Aorta (tissue), 5 donors: ENCODE measurements at regions not wholly inside any gene's neighbourhood (a gene's known extent, or its start where the extent isn't known, plus 50 kb on each side); places are given as distances from the start of the nearest gene placed in this dataset.
A peak's percentile ranks its signal among the peaks of the same experiment; 100 is the strongest.
"Not testable (repeated sequence)": the region's sequence is repeated elsewhere in the genome, so short reads cannot be mapped to it uniquely, and the experiment has no call there.

Experiments used
- ATAC-seq: fragments of 200-7000 bp; cut with Tn5 transposase; one replicate; pipeline ENCODE4 v1.9.1; 2022; ENCODE audit warnings: moderate library complexity; ENCODE audit not compliant: low FRiP score
- DNase-seq, 2 donors: peaks; one replicate each; pipeline ENCODE4 v3.0.0-alpha.2; 2020
- H3K27ac ChIP-seq, 2 donors: one replicate each; pipeline ENCODE4 v1.5.1; 2013; ENCODE audit warnings: low read length in 2 of 2, mild to moderate bottlenecking in 2 of 2, moderate library complexity in 2 of 2, control low read depth in 1 of 2, inconsistent platforms in 1 of 2, low read depth in 1 of 2
- H3K27me3 ChIP-seq, 2 donors: one replicate each; pipeline ENCODE4 v1.6.1; 2013; ENCODE audit warnings: control low read depth in 1 of 2, low read length in 1 of 2, mild to moderate bottlenecking in 1 of 2, moderate library complexity in 1 of 2; ENCODE audit not compliant: insufficient read depth in 2 of 2, control insufficient read depth in 1 of 2
- H3K36me3 ChIP-seq, 2 donors: one replicate each; pipeline ENCODE4 v1.6.1; 2013; ENCODE audit warnings: control low read depth in 1 of 2, low read length in 1 of 2, mild to moderate bottlenecking in 1 of 2; ENCODE audit not compliant: insufficient read depth in 2 of 2, control insufficient read depth in 1 of 2
- H3K4me1 ChIP-seq, 2 donors: one replicate each; pipeline ENCODE4 v1.6.1; 2013; ENCODE audit warnings: low read length in 2 of 2, control low read depth in 1 of 2, mild to moderate bottlenecking in 1 of 2, moderate library complexity in 1 of 2; ENCODE audit not compliant: insufficient read depth in 2 of 2, control insufficient read depth in 1 of 2
- H3K4me3 ChIP-seq, 2 donors: one replicate each; pipeline ENCODE4 v1.5.1; 2013; ENCODE audit warnings: low read length in 2 of 2, control low read depth in 1 of 2, mild to moderate bottlenecking in 1 of 2
- H3K9me3 ChIP-seq: one replicate; pipeline ENCODE4 v1.6.1; 2013; ENCODE audit warnings: mild to moderate bottlenecking, low read length; ENCODE audit not compliant: control insufficient read depth
- WGBS, 2 donors: extraction: QIAGEN DNeasy Blood & Tissue Kit; methylation state at CpG; one replicate each; pipeline ENCODE4 v1.1.7; 2013; 5-methylcytosine and 5-hydroxymethylcytosine counted together
- intact Hi-C, 2 donors: fragments of 100-400 bp; cut with DNase I; formaldehyde crosslinking; loops; one replicate each; pipeline versions ENCODE4 v1.14.2 to v1.15.0; 2022
- donor health status: healthy with polysubstance abuse.
- donor health status: Bipolar disorder and iron deficiency.
- donor health status: DM: no; HTN: no; CAD: no.
- donor health status: DM: no; HTN: no; CAD: no.
- donor health status: DM: yes; HTN: yes; CAD: no.

GRCh38 chr18:961644-962355 is 57.1 kb downstream of the ADCYAP1 start:
- Histone ChIP-seq H3K27ac (peak overlapping the region in 1 of 2 donors; percentile 68), H3K36me3 (no peaks in the 10 kb centered on the region), H3K27me3 (no peaks in the 10 kb centered on the region), H3K4me3 (peak overlapping the region; percentile 58 to 99), H3K9me3 (no peaks in the 10 kb centered on the region), H3K4me1 (no peaks in the 10 kb centered on the region)
- intact Hi-C loops: loop anchor here in 1 of 2 donors (10.0 kb wide), 1 partner anchor 97 kb away; no protein-coding TSS in a partner anchor
- 2 to 3% methylated on average over 19 of the region's 19 CpGs for WGBS, 2 donors
- DNase-seq: peak in 1 of 2 donors; percentile 67
- peak; percentile 59 for ATAC-seq

DNA sequence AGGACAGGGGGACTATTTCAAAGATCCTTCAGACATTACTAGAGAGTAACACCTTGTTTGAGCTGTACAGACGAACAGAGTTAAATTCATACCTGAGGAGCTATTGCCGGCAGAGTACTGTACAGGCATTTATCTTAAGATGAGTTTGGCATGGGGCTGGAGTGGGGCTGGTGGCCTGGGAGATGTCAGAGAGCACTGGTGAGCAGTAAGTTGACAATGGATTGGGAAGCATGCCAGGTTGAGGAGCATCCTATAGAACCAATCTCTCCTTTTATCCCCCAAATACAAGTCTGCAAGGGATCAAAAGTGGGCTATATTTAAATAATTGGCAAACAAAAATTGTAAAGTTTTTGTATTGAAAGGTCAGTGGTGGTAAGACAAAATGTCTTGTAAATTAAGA is 58.6 kb downstream of the ADCYAP1 start:
- no peak for DNase-seq

DNA sequence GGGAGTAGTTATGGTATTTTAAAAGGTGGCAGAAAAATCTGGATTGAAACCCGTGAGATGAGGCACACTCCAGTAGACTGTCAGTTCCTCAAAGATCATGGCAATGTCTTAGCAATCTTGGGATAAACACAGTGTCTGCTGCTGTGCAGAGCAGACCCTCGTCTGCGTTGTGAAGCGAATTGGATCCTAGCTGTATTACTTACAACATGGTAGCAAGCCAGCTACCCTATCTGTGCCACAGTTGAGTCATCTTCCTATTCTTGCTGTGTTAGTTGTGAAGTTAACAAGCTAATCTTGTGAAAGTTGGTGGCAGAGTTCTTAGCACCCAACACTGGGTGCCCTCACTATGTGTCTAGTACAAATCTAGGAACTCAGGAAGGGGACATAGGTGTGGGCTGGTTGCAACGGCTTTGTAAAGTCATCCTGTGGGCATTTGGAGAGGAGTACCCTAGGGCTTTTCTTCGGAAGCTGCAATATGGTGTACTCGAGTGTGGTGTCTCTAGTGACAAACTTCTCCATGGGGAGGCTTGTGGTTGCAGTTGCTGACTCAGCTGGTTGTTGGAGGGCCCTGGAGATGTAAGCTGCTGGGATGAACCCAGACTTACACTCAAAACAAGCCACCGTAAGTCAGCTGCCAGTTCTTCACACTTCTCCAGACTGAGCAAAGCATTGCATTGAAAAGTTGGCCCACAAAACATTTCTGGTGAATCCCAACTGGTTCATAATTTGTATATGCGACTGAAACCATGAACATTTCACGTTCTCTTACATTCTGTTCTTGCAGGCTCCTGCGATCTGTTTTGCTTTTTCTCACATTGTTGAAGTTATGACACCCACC is 61.5 kb downstream of the ADCYAP1 start:
- intact Hi-C loops: loop anchor here in 1 of 2 donors (10.0 kb wide), 1 partner anchor 101 kb away; no protein-coding TSS in a partner anchor
- 79 to 84% methylated on average over 11 of the region's 11 CpGs for WGBS, 2 donors
- Histone ChIP-seq H3K4me1 (no peaks in the 10 kb centered on the region), H3K27ac (no peak overlapping the region), H3K9me3 (no peaks in the 10 kb centered on the region), H3K36me3 (no peaks in the 10 kb centered on the region), H3K4me3 (no peak overlapping the region), H3K27me3 (no peaks in the 10 kb centered on the region)
- ATAC-seq: no peak
- no peak for DNase-seq

More for the DNA sequence above, 58.6 kb downstream of the ADCYAP1 start:
- H3K4me3 ChIP-seq: no peak overlapping the region
- intact Hi-C loops: loop anchor here in 1 of 2 donors (10.0 kb wide), 1 partner anchor 98 kb away; no protein-coding TSS in a partner anchor
- no peak overlapping the region for H3K27ac ChIP-seq
- ATAC-seq: no peak
- no peaks in the 10 kb centered on the region for H3K36me3 ChIP-seq
- H3K4me1 ChIP-seq: no peaks in the 10 kb centered on the region
- whole genome bisulfite sequencing, 2 donors: 74 to 90% methylated on average over 2 of the region's 2 CpGs
- H3K27me3 ChIP-seq: no peaks in the 10 kb centered on the region
- H3K9me3 ChIP-seq: no peaks in the 10 kb centered on the region

DNA sequence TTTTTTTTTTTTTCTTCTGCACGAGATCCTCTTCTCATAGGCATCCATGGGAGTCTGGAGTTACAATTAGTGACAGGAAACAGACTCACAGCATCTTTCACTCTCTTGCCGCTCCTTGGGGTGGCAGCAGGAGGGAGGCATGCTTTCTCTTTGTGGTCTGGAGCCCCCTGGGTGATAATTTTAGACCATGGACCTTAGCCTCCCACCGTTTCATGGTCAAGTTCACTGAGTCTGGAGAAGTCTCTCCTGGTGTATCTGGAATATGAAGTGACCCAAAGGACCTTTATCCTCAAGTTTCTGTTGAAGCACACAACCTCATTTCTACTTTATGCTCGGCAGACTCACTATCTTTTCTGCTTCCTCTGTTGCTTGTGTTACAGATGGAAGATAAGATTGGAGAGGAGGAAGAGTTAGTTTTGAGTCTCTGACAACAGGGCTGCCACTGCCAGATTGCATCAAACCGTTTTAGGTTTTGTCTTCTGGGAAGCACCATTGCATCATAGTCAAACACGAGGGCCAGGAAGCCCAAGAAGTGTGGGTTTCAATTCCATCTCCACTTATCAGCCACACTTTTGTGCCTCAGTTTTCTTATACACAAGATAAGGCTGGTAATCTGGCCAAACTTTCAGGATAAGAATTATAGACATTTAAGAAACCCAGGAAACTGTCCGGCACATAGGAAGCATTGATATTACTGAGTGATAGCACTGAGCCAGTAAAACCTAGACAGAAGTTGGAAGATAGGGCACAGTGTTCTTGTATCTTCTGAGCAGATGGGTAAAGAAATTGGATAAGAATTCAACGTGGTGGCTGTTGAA is 62.3 kb downstream of the ADCYAP1 start:
- ATAC-seq: no peak
- intact Hi-C loops: loop anchor here in 1 of 2 donors (10.0 kb wide), 1 partner anchor 102 kb away; no protein-coding TSS in a partner anchor

DNA sequence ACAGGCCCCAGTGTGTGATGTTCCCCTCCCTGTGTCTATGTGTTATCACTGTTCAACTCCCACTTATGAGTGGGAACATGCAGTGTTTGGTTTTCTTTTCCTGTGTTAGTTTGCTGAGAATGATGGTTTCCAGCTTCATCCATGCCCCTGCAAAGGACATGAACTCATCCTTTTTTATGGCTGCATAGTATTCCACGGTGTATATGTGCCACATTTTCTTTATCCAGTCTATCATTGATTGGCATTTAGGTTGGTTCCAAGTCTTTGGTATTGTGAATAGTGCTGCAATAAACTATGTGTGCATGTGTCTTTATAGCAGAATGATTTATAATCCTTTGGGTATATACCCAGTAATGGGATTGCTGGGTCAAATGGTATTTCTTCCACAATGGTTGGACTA is 64.2 kb downstream of the ADCYAP1 start:
- H3K27me3 ChIP-seq, H3K9me3 ChIP-seq, H3K36me3 ChIP-seq, ATAC-seq, H3K27ac ChIP-seq, H3K4me3 ChIP-seq, DNase-seq, H3K4me1 ChIP-seq: not testable (repeated sequence)
- 81 to 90% methylated on average over 1 of the region's 1 CpG for WGBS, 2 donors
- intact Hi-C loops: loop anchor here in 1 of 2 donors (10.0 kb wide), 1 partner anchor 104 kb away; no protein-coding TSS in a partner anchor

More for the DNA sequence above, 62.3 kb downstream of the ADCYAP1 start:
- no peak overlapping the region for H3K4me3 ChIP-seq
- H3K27me3 ChIP-seq: no peaks in the 10 kb centered on the region
- H3K36me3 ChIP-seq: no peaks in the 10 kb centered on the region
- WGBS, 2 donors: 63 to 64% methylated on average over 8 of the region's 8 CpGs
- DNase-seq: no peak
- H3K27ac ChIP-seq: no peak overlapping the region
- no peaks in the 10 kb centered on the region for H3K9me3 ChIP-seq
- H3K4me1 ChIP-seq: no peaks in the 10 kb centered on the region

DNA sequence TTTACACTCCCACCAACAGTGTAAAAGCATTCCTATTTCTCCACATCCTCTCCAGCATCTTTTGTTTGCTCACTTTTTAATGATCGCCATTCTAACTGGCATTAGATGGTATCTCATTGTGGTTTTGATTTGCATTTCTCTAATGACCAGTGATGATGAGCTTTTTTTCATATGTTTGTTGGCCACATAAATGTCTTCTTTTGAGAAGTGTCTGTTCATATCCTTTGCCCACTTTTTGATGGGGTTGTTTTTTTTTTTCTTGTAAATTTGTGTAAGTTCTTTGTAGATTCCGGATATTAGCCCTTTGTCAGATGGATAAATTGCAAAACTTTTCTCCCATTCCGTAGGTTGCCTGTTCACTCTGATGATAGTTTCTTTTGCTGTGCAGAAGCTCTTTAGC is 64.6 kb downstream of the ADCYAP1 start:
- 73 to 92% methylated on average over 3 of the region's 3 CpGs for WGBS, 2 donors
- not testable (repeated sequence) for H3K27ac ChIP-seq, H3K4me3 ChIP-seq, H3K9me3 ChIP-seq, H3K36me3 ChIP-seq, ATAC-seq, DNase-seq, H3K27me3 ChIP-seq, H3K4me1 ChIP-seq
- intact Hi-C loops: loop anchor here in 1 of 2 donors (10.0 kb wide), 1 partner anchor 105 kb away; no protein-coding TSS in a partner anchor

DNA sequence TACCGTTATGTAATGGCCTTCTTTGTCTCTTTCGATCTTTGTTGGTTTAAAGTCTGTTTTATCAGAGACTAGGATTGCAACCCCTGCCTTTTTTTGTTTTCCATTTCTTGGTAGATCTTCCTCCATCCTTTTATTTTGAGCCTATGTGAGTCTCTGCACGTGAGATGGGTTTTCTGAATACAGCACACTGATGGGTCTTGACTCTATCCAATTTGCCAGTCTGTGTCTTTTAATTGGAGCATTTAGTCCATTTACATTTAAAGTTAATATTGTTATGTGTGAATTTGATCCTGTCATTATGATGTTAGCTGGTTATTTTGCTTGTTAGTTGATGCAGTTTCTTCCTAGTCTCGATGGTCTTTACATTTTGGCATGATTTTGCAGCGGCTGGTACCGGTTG is 69.9 kb downstream of the ADCYAP1 start:
- intact Hi-C loops, H3K27ac ChIP-seq, H3K4me3 ChIP-seq, DNase-seq, ATAC-seq, H3K4me1 ChIP-seq, H3K27me3 ChIP-seq, H3K9me3 ChIP-seq, H3K36me3 ChIP-seq: not testable (repeated sequence)
- 82 to 95% methylated on average over 1 to 6 of the region's 6 CpGs for WGBS, 2 donors

DNA sequence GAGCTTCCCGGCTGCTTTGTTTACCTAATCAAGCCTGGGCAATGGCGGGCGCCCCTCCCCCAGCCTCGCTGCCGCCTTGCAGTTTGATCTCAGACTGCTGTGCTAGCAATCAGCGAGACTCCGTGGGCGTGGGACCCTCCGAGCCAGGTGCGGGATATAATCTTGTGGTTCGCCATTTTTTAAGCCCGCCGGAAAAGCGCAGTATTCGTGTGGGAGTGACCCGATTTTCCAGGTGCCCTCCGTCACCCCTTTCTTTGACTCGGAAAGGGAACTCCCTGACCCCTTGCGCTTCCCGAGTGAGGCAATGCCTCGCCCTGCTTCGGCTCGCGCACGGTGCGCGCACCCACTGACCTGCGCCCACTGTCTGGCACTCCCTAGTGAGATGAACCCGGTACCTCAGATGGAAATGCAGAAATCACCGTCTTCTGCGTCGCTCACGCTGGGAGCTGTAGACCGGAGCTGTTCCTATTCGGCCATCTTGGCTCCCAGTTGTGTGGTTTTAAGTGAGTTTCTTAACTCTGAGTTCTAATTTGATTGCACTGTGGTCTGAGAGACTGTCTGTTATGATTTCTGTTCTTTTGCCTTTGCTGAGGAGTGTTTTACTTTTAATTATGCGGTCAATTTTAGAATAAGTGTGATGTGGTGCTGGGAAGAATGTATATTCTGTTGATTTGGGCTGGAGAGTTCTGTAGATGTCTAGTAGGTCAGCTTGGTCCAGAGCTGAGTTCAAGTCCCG is 71.9 kb downstream of the ADCYAP1 start:
- H3K4me3 ChIP-seq, H3K27me3 ChIP-seq, H3K9me3 ChIP-seq, ATAC-seq, H3K4me1 ChIP-seq, H3K36me3 ChIP-seq, H3K27ac ChIP-seq, intact Hi-C loops, DNase-seq: not testable (repeated sequence)
- 84 to 89% methylated on average over 16 to 24 of the region's 37 CpGs for WGBS, 2 donors
